ENCODE measurements at regions not wholly inside any gene's neighbourhood (a gene's known extent, or its start where the extent isn't known, plus 50 kb on each side); places are given as distances from the start of the nearest gene placed in this dataset.

DNA sequence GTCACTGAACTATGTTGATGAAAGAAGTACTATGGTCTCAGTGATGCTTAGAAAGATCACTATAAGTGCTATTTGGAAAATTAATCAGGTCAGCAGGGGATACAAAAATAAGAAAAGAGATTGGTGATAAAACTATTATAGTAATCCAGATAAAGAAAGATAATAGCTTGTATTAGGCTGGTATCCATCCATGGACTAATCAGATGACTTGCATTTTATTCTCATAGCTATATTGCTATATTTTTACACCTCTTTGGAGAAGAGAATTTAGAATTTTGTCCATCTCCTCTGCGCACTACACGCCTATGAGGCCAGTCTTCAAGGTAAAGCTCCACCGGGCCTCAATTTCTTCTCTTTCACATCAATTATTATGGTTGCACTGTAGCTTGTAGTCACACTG, 635.1 kb upstream of the DDX18 start:
- TF ChIP-seq POLR2AphosphoS5 (IDR thresholded peaks at IDR 0.05; ENCODE audit: low read depth, low read length) (no peak), SIN3A (IDR thresholded peaks at IDR 0.05; ENCODE audit: low read depth) (no peak)
